ENCODE measurements at regions not wholly inside any gene's neighbourhood (a gene's known extent, or its start where the extent isn't known, plus 50 kb on each side); places are given as distances from the start of the nearest gene placed in this dataset.

GRCh38 chr4:56206258-56206657 is 181.0 kb downstream of the AASDH start:
- no peak for DNase-seq (ENCODE audit: low read depth)
- no peak for TF ChIP-seq CTCF (IDR thresholded peaks at IDR 0.05; ENCODE audit: insufficient read depth, low read depth, low read length, missing control alignments)
- H3K4me3 ChIP-seq (ENCODE audit: low read length): no peak overlapping the region

- no peak for TF ChIP-seq CTCF (IDR thresholded peaks at IDR 0.05; ENCODE audit: insufficient read depth, low read depth, low read length, missing control alignments)
- no peak overlapping the region for H3K4me3 ChIP-seq (ENCODE audit: low read length)
- DNase-seq (ENCODE audit: low read depth): no peak
Measured at GRCh38 chr4:56200275-56200674, 187.0 kb downstream of the AASDH start.

- no peak for TF ChIP-seq CTCF (IDR thresholded peaks at IDR 0.05; ENCODE audit: insufficient read depth, low read depth, low read length, missing control alignments)
- H3K4me3 ChIP-seq (ENCODE audit: low read length): no peak overlapping the region
- no peak for DNase-seq (ENCODE audit: low read depth)
Measured at GRCh38 chr4:56198265-56198664, 189.0 kb downstream of the AASDH start.

GRCh38 chr4:56197387-56197786 is 189.9 kb downstream of the AASDH start:
- no peak for TF ChIP-seq CTCF (IDR thresholded peaks at IDR 0.05; ENCODE audit: insufficient read depth, low read depth, low read length, missing control alignments)
- DNase-seq (ENCODE audit: low read depth): no peak
- H3K4me3 ChIP-seq (ENCODE audit: low read length): no peak overlapping the region

- TF ChIP-seq CTCF (IDR thresholded peaks at IDR 0.05; ENCODE audit: insufficient read depth, low read depth, low read length, missing control alignments): no peak
Measured at GRCh38 chr4:56195025-56195424, 192.3 kb downstream of the AASDH start.

GRCh38 chr4:56191534-56191933 is 195.8 kb downstream of the AASDH start:
- no peak overlapping the region for H3K4me3 ChIP-seq (ENCODE audit: low read length)
- TF ChIP-seq CTCF (IDR thresholded peaks at IDR 0.05; ENCODE audit: insufficient read depth, low read depth, low read length, missing control alignments): no peak
- DNase-seq (ENCODE audit: low read depth): no peak

More at GRCh38 chr4:56195025-56195424, 192.3 kb downstream of the AASDH start:
- no peak for DNase-seq (ENCODE audit: low read depth)
- no peak overlapping the region for H3K4me3 ChIP-seq (ENCODE audit: low read length)

GRCh38 chr4:56187688-56188087 is 199.6 kb downstream of the AASDH start:
- DNase-seq (ENCODE audit: low read depth): no peak
- no peak overlapping the region for H3K4me3 ChIP-seq (ENCODE audit: low read length)
- TF ChIP-seq CTCF (IDR thresholded peaks at IDR 0.05; ENCODE audit: insufficient read depth, low read depth, low read length, missing control alignments): no peak

Data from epithelial cell of esophagus (primary cell).